ENCODE measurements at regions not wholly inside any gene's neighbourhood (a gene's known extent, or its start where the extent isn't known, plus 50 kb on each side); places are given as distances from the start of the nearest gene placed in this dataset.
A peak's percentile ranks its signal among the peaks of the same experiment; 100 is the strongest.

- Histone ChIP-seq H3K14ac (ENCODE audit: low read length in 2 of 2) (no peak overlapping the region), H3K4me2 (ENCODE audit: low read length, poor library complexity, severe bottlenecking) (no peak overlapping the region), H2AK5ac (ENCODE audit: low read length, severe bottlenecking) (no peak overlapping the region), H2BK5ac (ENCODE audit: low read depth, low read length, poor library complexity, severe bottlenecking) (no peak overlapping the region), H2BK120ac (ENCODE audit: low read depth, low read length) (no peak overlapping the region), H3K36me3 (ENCODE audit: control insufficient read depth in 1 of 2, insufficient read depth in 2 of 2, low read depth in 1 of 2, low read length in 2 of 2) (no peaks in the 10 kb centered on the region), H3K4ac (ENCODE audit: low read depth in 1 of 2, low read length in 2 of 2) (no peak overlapping the region), H3K9ac (ENCODE audit: low read length) (no peak overlapping the region), H4K8ac (ENCODE audit: low read length) (no peak overlapping the region), H3K79me1 (replicated peaks; ENCODE audit: low read length, poor library complexity, severe bottlenecking) (no peaks in the 10 kb centered on the region), H3K23ac (ENCODE audit: low read length in 2 of 2) (no peak overlapping the region), H3K4me1 (ENCODE audit: control insufficient read depth, insufficient read depth, low read depth, low read length) (no peaks in the 10 kb centered on the region), H2BK12ac (ENCODE audit: low read length in 2 of 2) (no peak overlapping the region), H3K27me3 (ENCODE audit: control insufficient read depth in 1 of 2, insufficient read depth in 1 of 2, low read length in 2 of 2) (no peaks in the 10 kb centered on the region), H4K91ac (ENCODE audit: low read length) (no peak overlapping the region), H3K18ac (ENCODE audit: low read depth in 1 of 2, low read length in 2 of 2) (no peak overlapping the region), H2AFZ (ENCODE audit: low read depth, low read length) (no peak overlapping the region), H2BK15ac (ENCODE audit: low read depth, poor library complexity, severe bottlenecking) (no peak overlapping the region), H3K27ac (ENCODE audit: low read length, poor library complexity, severe bottlenecking) (no peak overlapping the region), H3K4me3 (ENCODE audit: insufficient read depth in 1 of 2, low read depth in 1 of 2, low read length in 2 of 2) (no peak overlapping the region), H3K9me3 (ENCODE audit: control insufficient read depth, low read length) (no peaks in the 10 kb centered on the region)
- WGBS = 83% methylated on average over 3 of the region's 3 CpGs
- no peak for DNase-seq
Measured at GRCh38 chr6:4506223-4506622, 270.0 kb upstream of the CDYL start.

GRCh38 chr6:4504700-4505099 lies 271.5 kb upstream of the CDYL start:
- H3K9me3 ChIP-seq (ENCODE audit: control insufficient read depth, low read length) = no peaks in the 10 kb centered on the region
- H3K4me1 ChIP-seq (ENCODE audit: control insufficient read depth, insufficient read depth, low read depth, low read length) = no peaks in the 10 kb centered on the region
- DNase-seq = no peak
- no peak overlapping the region for H2BK12ac ChIP-seq (ENCODE audit: low read length in 2 of 2)
- H3K4ac ChIP-seq (ENCODE audit: low read depth in 1 of 2, low read length in 2 of 2) = no peak overlapping the region
- no peaks in the 10 kb centered on the region for H3K27me3 ChIP-seq (ENCODE audit: control insufficient read depth in 1 of 2, insufficient read depth in 1 of 2, low read length in 2 of 2)
- H3K18ac ChIP-seq (ENCODE audit: low read depth in 1 of 2, low read length in 2 of 2) = no peak overlapping the region
- H4K8ac ChIP-seq (ENCODE audit: low read length) = no peak overlapping the region
- H3K79me1 ChIP-seq (replicated peaks; ENCODE audit: low read length, poor library complexity, severe bottlenecking) = no peaks in the 10 kb centered on the region
- no peak overlapping the region for H3K9ac ChIP-seq (ENCODE audit: low read length)
- no peak overlapping the region for H2AFZ ChIP-seq (ENCODE audit: low read depth, low read length)
- H3K4me2 ChIP-seq (ENCODE audit: low read length, poor library complexity, severe bottlenecking) = no peak overlapping the region
- H3K14ac ChIP-seq (ENCODE audit: low read length in 2 of 2) = no peak overlapping the region
- no peak overlapping the region for H3K4me3 ChIP-seq (ENCODE audit: insufficient read depth in 1 of 2, low read depth in 1 of 2, low read length in 2 of 2)
- WGBS = 100% methylated on average over 1 of the region's 2 CpGs
- H3K36me3 ChIP-seq (ENCODE audit: control insufficient read depth in 1 of 2, insufficient read depth in 2 of 2, low read depth in 1 of 2, low read length in 2 of 2) = no peaks in the 10 kb centered on the region
- H3K23ac ChIP-seq (ENCODE audit: low read length in 2 of 2) = no peak overlapping the region
- H2BK120ac ChIP-seq (ENCODE audit: low read depth, low read length) = no peak overlapping the region
- H2BK15ac ChIP-seq (ENCODE audit: low read depth, poor library complexity, severe bottlenecking) = no peak overlapping the region
- H2BK5ac ChIP-seq (ENCODE audit: low read depth, low read length, poor library complexity, severe bottlenecking) = no peak overlapping the region
- H4K91ac ChIP-seq (ENCODE audit: low read length) = no peak overlapping the region
- H2AK5ac ChIP-seq (ENCODE audit: low read length, severe bottlenecking) = no peak overlapping the region
- H3K27ac ChIP-seq (ENCODE audit: low read length, poor library complexity, severe bottlenecking) = no peak overlapping the region

- H3K18ac ChIP-seq (ENCODE audit: low read depth in 1 of 2, low read length in 2 of 2) = no peak overlapping the region
- no peak overlapping the region for H3K4me2 ChIP-seq (ENCODE audit: low read length, poor library complexity, severe bottlenecking)
- peak overlapping the region; percentile 7 for H4K8ac ChIP-seq (ENCODE audit: low read length)
- WGBS = 46% methylated on average over 5 of the region's 5 CpGs
- no peak for DNase-seq
- no peak overlapping the region for H2BK120ac ChIP-seq (ENCODE audit: low read depth, low read length)
- no peak overlapping the region for H2BK15ac ChIP-seq (ENCODE audit: low read depth, poor library complexity, severe bottlenecking)
- no peak overlapping the region for H3K4me3 ChIP-seq (ENCODE audit: insufficient read depth in 1 of 2, low read depth in 1 of 2, low read length in 2 of 2)
- H3K23ac ChIP-seq (ENCODE audit: low read length in 2 of 2) = no peak overlapping the region
- H3K9ac ChIP-seq (ENCODE audit: low read length) = no peak overlapping the region
- H2AFZ ChIP-seq (ENCODE audit: low read depth, low read length) = no peak overlapping the region
- no peak overlapping the region for H2BK12ac ChIP-seq (ENCODE audit: low read length in 2 of 2)
- no peak overlapping the region for H4K91ac ChIP-seq (ENCODE audit: low read length)
- H3K4me1 ChIP-seq (ENCODE audit: control insufficient read depth, insufficient read depth, low read depth, low read length) = no peaks in the 10 kb centered on the region
- no peaks in the 10 kb centered on the region for H3K36me3 ChIP-seq (ENCODE audit: control insufficient read depth in 1 of 2, insufficient read depth in 2 of 2, low read depth in 1 of 2, low read length in 2 of 2)
- H3K4ac ChIP-seq (ENCODE audit: low read depth in 1 of 2, low read length in 2 of 2) = no peak overlapping the region
- H2BK5ac ChIP-seq (ENCODE audit: low read depth, low read length, poor library complexity, severe bottlenecking) = no peak overlapping the region
- no peak overlapping the region for H2AK5ac ChIP-seq (ENCODE audit: low read length, severe bottlenecking)
- no peak overlapping the region for H3K14ac ChIP-seq (ENCODE audit: low read length in 2 of 2)
- H3K9me3 ChIP-seq (ENCODE audit: control insufficient read depth, low read length) = no peaks in the 10 kb centered on the region
- H3K27ac ChIP-seq (ENCODE audit: low read length, poor library complexity, severe bottlenecking) = no peak overlapping the region
- H3K79me1 ChIP-seq (replicated peaks; ENCODE audit: low read length, poor library complexity, severe bottlenecking) = no peaks in the 10 kb centered on the region
- H3K27me3 ChIP-seq (ENCODE audit: control insufficient read depth in 1 of 2, insufficient read depth in 1 of 2, low read length in 2 of 2) = no peaks in the 10 kb centered on the region
Measured at GRCh38 chr6:4503700-4504099, 272.5 kb upstream of the CDYL start.

- Histone ChIP-seq H3K18ac (ENCODE audit: low read depth in 1 of 2, low read length in 2 of 2) (no peak overlapping the region), H3K4me1 (ENCODE audit: control insufficient read depth, insufficient read depth, low read depth, low read length) (no peaks in the 10 kb centered on the region), H4K91ac (ENCODE audit: low read length) (no peak overlapping the region), H3K27ac (ENCODE audit: low read length, poor library complexity, severe bottlenecking) (no peak overlapping the region), H2BK5ac (ENCODE audit: low read depth, low read length, poor library complexity, severe bottlenecking) (no peak overlapping the region), H3K36me3 (ENCODE audit: control insufficient read depth in 1 of 2, insufficient read depth in 2 of 2, low read depth in 1 of 2, low read length in 2 of 2) (no peaks in the 10 kb centered on the region), H3K27me3 (ENCODE audit: control insufficient read depth in 1 of 2, insufficient read depth in 1 of 2, low read length in 2 of 2) (no peaks in the 10 kb centered on the region), H3K4ac (ENCODE audit: low read depth in 1 of 2, low read length in 2 of 2) (no peak overlapping the region), H3K4me3 (ENCODE audit: insufficient read depth in 1 of 2, low read depth in 1 of 2, low read length in 2 of 2) (no peak overlapping the region), H3K9ac (ENCODE audit: low read length) (no peak overlapping the region), H3K79me1 (replicated peaks; ENCODE audit: low read length, poor library complexity, severe bottlenecking) (no peaks in the 10 kb centered on the region), H2BK120ac (ENCODE audit: low read depth, low read length) (no peak overlapping the region), H3K14ac (ENCODE audit: low read length in 2 of 2) (no peak overlapping the region), H2BK12ac (ENCODE audit: low read length in 2 of 2) (no peak overlapping the region), H2BK15ac (ENCODE audit: low read depth, poor library complexity, severe bottlenecking) (no peak overlapping the region), H2AFZ (ENCODE audit: low read depth, low read length) (no peak overlapping the region), H3K4me2 (ENCODE audit: low read length, poor library complexity, severe bottlenecking) (no peak overlapping the region), H4K8ac (ENCODE audit: low read length) (no peak overlapping the region), H2AK5ac (ENCODE audit: low read length, severe bottlenecking) (no peak overlapping the region), H3K23ac (ENCODE audit: low read length in 2 of 2) (no peak overlapping the region), H3K9me3 (ENCODE audit: control insufficient read depth, low read length) (no peaks in the 10 kb centered on the region)
- WGBS = 96% methylated on average over 1 of the region's 1 CpG
- no peak for DNase-seq
Measured at GRCh38 chr6:4496284-4496683, 279.9 kb upstream of the CDYL start.

Measured in mesenchymal stem cell (in vitro differentiated cells and primary cell).